Right atrium auricular region (tissue), 2 donors: ENCODE measurements at regions not wholly inside any gene's neighbourhood (a gene's known extent, or its start where the extent isn't known, plus 50 kb on each side); places are given as distances from the start of the nearest gene placed in this dataset.

ENCODE experiments used
- DNase-seq: peaks from one replicate; pipeline ENCODE4 v3.0.0-alpha.2; 2019; ENCODE audit warnings: low spot score
- H3K27ac ChIP-seq, 2 donors: fragments of 200-600 bp; sonication (generic); 1 replicate in 1 of 2; 2 replicates in 1 of 2; pipeline ENCODE4 v1.5.1; 2016 to 2019
- H3K27me3 ChIP-seq, 2 donors: fragments of 200-600 bp; sonication (generic); one replicate each; pipeline versions ENCODE4 v1.5.1 to v1.6.0; 2017 to 2019
- H3K36me3 ChIP-seq: fragments of 200-600 bp; sonication (generic); one replicate; pipeline ENCODE4 v1.5.1; 2016
- H3K4me1 ChIP-seq, 2 donors: fragments of 200-600 bp; sonication (generic); one replicate each; pipeline versions ENCODE4 v1.5.1 to v1.6.0; 2017 to 2019
- H3K4me3 ChIP-seq, 2 donors: fragments of 200-600 bp; sonication (generic); 1 replicate in 1 of 2; 2 replicates in 1 of 2; pipeline ENCODE4 v1.5.1; 2017 to 2019; ENCODE audit warnings: mild to moderate bottlenecking in 1 of 2, moderate library complexity in 1 of 2
- H3K9me3 ChIP-seq, 2 donors: fragments of 200-600 bp; sonication (generic); one replicate each; pipeline ENCODE4 v1.5.1; 2019
- TF ChIP-seq, protein P1 (sequence below), 2 donors: fragments of 200-600 bp; sonication (generic); IDR thresholded peaks; one replicate each; pipeline ENCODE4 v1.5.1; 2019; ENCODE audit warnings: antibody characterized with exemption in 2 of 2

DNA sequence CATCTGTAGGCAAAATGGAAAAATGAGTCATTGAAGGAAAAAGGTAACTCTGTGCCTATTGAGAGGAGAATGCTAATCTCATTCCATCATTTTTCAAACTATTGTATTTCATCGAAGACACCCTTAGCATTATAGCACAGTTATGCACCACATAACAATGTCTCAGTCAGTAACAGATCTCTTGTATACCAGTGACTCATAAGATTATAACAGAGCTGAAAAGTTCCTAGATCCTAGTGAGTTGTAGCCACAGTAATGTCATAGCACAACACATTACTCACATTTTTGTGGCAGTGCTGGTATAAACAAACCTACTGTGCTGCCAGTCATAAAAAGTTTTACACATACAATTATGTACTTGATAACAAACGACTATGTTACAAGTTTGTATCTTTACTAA lies 1077.6 kb downstream of the DIAPH3 start:
- Histone ChIP-seq H3K36me3 (no peaks in the 10 kb centered on the region), H3K9me3 (peaks cover 0 to 13% of the 10 kb centered on the region in 2 donors), H3K27me3 (no peaks in the 10 kb centered on the region), H3K4me3 (no peak overlapping the region), H3K27ac (no peak overlapping the region), H3K4me1 (no peaks in the 10 kb centered on the region)
- TF ChIP-seq, protein P1, sequence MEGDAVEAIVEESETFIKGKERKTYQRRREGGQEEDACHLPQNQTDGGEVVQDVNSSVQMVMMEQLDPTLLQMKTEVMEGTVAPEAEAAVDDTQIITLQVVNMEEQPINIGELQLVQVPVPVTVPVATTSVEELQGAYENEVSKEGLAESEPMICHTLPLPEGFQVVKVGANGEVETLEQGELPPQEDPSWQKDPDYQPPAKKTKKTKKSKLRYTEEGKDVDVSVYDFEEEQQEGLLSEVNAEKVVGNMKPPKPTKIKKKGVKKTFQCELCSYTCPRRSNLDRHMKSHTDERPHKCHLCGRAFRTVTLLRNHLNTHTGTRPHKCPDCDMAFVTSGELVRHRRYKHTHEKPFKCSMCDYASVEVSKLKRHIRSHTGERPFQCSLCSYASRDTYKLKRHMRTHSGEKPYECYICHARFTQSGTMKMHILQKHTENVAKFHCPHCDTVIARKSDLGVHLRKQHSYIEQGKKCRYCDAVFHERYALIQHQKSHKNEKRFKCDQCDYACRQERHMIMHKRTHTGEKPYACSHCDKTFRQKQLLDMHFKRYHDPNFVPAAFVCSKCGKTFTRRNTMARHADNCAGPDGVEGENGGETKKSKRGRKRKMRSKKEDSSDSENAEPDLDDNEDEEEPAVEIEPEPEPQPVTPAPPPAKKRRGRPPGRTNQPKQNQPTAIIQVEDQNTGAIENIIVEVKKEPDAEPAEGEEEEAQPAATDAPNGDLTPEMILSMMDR (IDR thresholded peaks at IDR 0.05): no peak
- DNase-seq: no peak

- TF ChIP-seq, protein P1 (IDR thresholded peaks at IDR 0.05): no peak
These were observed 1075.0 kb downstream of the DIAPH3 start for GRCh38 chr13:59088716-59089115.

DNA sequence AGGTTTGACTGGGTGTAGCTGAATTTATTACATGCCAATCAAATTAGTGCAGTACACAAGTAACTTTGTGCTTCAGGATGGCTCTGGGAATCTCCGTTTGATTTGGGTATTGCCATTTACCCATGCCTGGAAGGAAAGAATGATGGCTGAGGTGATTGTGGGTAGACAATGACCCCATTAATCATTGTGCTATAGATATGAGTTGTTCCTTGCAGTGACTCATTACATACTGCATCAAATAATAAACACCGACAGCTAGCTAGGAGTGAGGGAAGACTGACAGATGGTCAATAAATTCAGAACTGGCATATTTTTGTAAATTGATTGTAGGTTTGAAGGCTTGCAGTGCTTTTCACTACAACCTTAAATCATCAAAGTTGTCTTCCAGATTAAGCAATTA lies 1069.5 kb downstream of the DIAPH3 start:
- no peak for DNase-seq
- H3K27ac ChIP-seq: no peak overlapping the region
- H3K9me3 ChIP-seq: no peaks in the 10 kb centered on the region
- no peaks in the 10 kb centered on the region for H3K4me1 ChIP-seq
- TF ChIP-seq, protein P1 (IDR thresholded peaks at IDR 0.05): no peak
- no peaks in the 10 kb centered on the region for H3K27me3 ChIP-seq
- H3K4me3 ChIP-seq: no peak overlapping the region
- no peaks in the 10 kb centered on the region for H3K36me3 ChIP-seq

More at GRCh38 chr13:59088716-59089115, 1075.0 kb downstream of the DIAPH3 start:
- no peaks in the 10 kb centered on the region for H3K4me1 ChIP-seq
- DNase-seq: no peak
- no peaks in the 10 kb centered on the region for H3K36me3 ChIP-seq
- no peak overlapping the region for H3K27ac ChIP-seq
- no peak overlapping the region for H3K4me3 ChIP-seq
- peaks cover 0 to 13% of the 10 kb centered on the region in 2 donors for H3K9me3 ChIP-seq
- H3K27me3 ChIP-seq: no peaks in the 10 kb centered on the region

- no peaks in the 10 kb centered on the region for H3K4me1 ChIP-seq
- no peak overlapping the region for H3K27ac ChIP-seq
- H3K36me3 ChIP-seq: no peaks in the 10 kb centered on the region
- no peaks in the 10 kb centered on the region for H3K27me3 ChIP-seq
- TF ChIP-seq, protein P1 (IDR thresholded peaks at IDR 0.05): no peak
- H3K9me3 ChIP-seq: no peaks in the 10 kb centered on the region
- no peak for DNase-seq
- H3K4me3 ChIP-seq: no peak overlapping the region
These were observed 1064.3 kb downstream of the DIAPH3 start for GRCh38 chr13:59099182-59099974.

DNA sequence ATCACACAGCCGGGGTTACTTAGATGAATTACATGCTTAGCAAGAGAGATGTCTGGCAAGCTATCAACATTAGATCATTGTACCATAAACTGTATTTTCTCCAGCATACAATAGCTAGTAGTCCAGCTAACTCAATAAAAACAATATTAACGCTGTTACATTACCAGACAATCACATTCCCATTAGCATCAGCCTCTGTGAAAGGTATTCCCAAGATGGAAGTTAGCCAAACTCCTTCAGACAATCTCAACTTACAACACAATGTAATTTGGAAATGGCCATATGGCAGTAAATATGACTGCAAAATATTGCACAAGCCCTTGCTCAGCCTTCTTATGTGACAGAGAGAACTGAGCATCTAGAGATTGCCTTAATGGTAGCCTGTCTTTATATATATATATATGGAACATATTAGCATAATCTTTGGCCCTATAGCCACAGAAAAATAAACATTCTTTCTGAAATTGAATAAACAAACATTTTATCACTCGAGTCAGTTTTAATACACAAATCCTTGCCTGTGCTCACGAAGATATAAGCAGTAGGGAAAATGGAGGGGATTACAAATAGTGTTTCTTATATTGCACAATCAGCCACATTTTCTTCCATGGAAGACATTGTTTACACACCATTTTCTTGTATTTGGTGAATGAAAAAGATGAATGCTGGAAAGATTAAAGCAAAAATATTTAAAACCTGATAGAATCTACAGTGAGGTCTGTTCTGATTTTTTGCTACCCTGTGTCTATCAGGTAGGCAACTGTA lies 1060.5 kb downstream of the DIAPH3 start:
- H3K27me3 ChIP-seq: no peaks in the 10 kb centered on the region
- TF ChIP-seq, protein P1 (IDR thresholded peaks at IDR 0.05): no peak
- H3K36me3 ChIP-seq: no peaks in the 10 kb centered on the region
- DNase-seq: no peak
- no peaks in the 10 kb centered on the region for H3K4me1 ChIP-seq
- no peak overlapping the region for H3K27ac ChIP-seq
- no peak overlapping the region for H3K4me3 ChIP-seq
- no peaks in the 10 kb centered on the region for H3K9me3 ChIP-seq
